Esophagus muscularis mucosa (tissue), 4 donors: ENCODE measurements at regions not wholly inside any gene's neighbourhood (a gene's known extent, or its start where the extent isn't known, plus 50 kb on each side); places are given as distances from the start of the nearest gene placed in this dataset.

Experiments
- DNase-seq: peaks from one replicate; pipeline ENCODE4 v3.0.0-alpha.2; 2017; ENCODE audit errors: extremely low spot score
- H3K27ac ChIP-seq, 4 donors: fragments of 200-600 bp; sonication (generic); replicated peaks in 1 of 4; 1 replicate in 3 of 4; 2 replicates in 1 of 4; pipeline ENCODE4 v1.5.1; 2016 to 2019; ENCODE audit warnings: mild to moderate bottlenecking in 1 of 4
- H3K27me3 ChIP-seq, 4 donors: fragments of 200-600 bp; sonication (generic); one replicate each; pipeline versions ENCODE4 v1.5.1 to v1.6.0; 2016 to 2019
- H3K36me3 ChIP-seq, 4 donors: fragments of 200-600 bp; sonication (generic); one replicate each; pipeline ENCODE4 v1.5.1; 2016 to 2019
- H3K4me1 ChIP-seq, 4 donors: fragments of 200-600 bp; sonication (generic); one replicate each; pipeline ENCODE4 v1.5.1; 2016 to 2019
- H3K4me3 ChIP-seq, 4 donors: fragments of 200-600 bp; sonication (generic); 1 replicate in 2 of 4; 2 replicates in 2 of 4; pipeline ENCODE4 v1.5.1; 2016 to 2019; ENCODE audit warnings: mild to moderate bottlenecking in 4 of 4, moderate library complexity in 1 of 4
- H3K9me3 ChIP-seq, 4 donors: fragments of 200-600 bp; sonication (generic); 1 replicate in 3 of 4; 2 replicates in 1 of 4; pipeline ENCODE4 v1.5.1; 2016 to 2019
- EP300 ChIP-seq: sonication (generic); formaldehyde crosslinking; IDR thresholded peaks from one replicate; pipeline ENCODE4 v1.6.1; 2017; ENCODE audit warnings: antibody characterized with exemption
- POLR2A ChIP-seq: fragments of 450-650 bp; IDR thresholded peaks from one replicate; pipeline ENCODE4 v1.6.1; 2017; ENCODE audit warnings: antibody characterized with exemption, moderate library complexity, mild to moderate bottlenecking, low read depth
- POLR2AphosphoS5 ChIP-seq, 2 donors: sonication (generic); formaldehyde crosslinking; IDR thresholded peaks; one replicate each; pipeline ENCODE4 v1.6.1; 2017; ENCODE audit warnings: antibody characterized with exemption in 2 of 2
- WGBS: methylation state at CpG from one replicate; pipeline ENCODE4 v1.1.5; 2018; 5-methylcytosine and 5-hydroxymethylcytosine counted together
- intact Hi-C: fragments of 100-400 bp; cut with DNase I; formaldehyde crosslinking; loops from one replicate; pipeline ENCODE4 v1.15.1; 2023
- TF ChIP-seq, protein P1 (sequence below), 3 experiments: fragments of 200-600 bp in 2 of 3; fragments of 450-650 bp in 1 of 3; sonication (generic) in 2 of 3; IDR thresholded peaks; one replicate each; pipeline ENCODE4 v1.5.1; 2017 to 2019; ENCODE audit warnings: antibody characterized with exemption in 3 of 3, mild to moderate bottlenecking in 2 of 3, moderate library complexity in 1 of 3

DNA sequence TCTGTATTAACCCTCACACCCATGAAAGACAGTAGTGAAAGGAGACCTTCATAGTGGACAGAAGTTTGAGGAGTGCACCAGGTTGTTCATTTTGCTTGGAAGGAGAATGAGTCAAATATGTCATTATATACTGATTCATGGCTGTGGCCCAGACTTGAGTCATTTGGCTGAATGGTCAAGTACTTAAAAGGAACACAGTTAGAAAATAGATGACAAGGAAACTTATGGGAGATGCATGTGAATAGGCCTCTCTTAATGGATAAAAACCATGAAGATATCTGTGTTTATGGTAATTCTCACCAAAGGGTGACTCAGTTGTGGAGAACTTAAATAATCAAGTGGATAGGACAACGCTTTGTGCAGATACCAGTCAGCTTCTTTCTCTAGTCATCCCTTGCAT is 524.7 kb upstream of the CNTNAP5 start:
- Histone ChIP-seq H3K36me3 (no peaks in the 10 kb centered on the region), H3K4me1 (no peaks in the 10 kb centered on the region), H3K9me3 (no peaks in the 10 kb centered on the region), H3K4me3 (no peak overlapping the region), H3K27me3 (no peaks in the 10 kb centered on the region), H3K27ac (no peak overlapping the region)
- TF ChIP-seq POLR2A (no peak), EP300 (no peak), POLR2AphosphoS5 (IDR thresholded peaks at IDR 0.05) (no peak)
- TF ChIP-seq, protein P1, sequence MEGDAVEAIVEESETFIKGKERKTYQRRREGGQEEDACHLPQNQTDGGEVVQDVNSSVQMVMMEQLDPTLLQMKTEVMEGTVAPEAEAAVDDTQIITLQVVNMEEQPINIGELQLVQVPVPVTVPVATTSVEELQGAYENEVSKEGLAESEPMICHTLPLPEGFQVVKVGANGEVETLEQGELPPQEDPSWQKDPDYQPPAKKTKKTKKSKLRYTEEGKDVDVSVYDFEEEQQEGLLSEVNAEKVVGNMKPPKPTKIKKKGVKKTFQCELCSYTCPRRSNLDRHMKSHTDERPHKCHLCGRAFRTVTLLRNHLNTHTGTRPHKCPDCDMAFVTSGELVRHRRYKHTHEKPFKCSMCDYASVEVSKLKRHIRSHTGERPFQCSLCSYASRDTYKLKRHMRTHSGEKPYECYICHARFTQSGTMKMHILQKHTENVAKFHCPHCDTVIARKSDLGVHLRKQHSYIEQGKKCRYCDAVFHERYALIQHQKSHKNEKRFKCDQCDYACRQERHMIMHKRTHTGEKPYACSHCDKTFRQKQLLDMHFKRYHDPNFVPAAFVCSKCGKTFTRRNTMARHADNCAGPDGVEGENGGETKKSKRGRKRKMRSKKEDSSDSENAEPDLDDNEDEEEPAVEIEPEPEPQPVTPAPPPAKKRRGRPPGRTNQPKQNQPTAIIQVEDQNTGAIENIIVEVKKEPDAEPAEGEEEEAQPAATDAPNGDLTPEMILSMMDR (IDR thresholded peaks at IDR 0.05), result no peak
- DNase-seq, result no peak
- 94% methylated on average over 1 of the region's 1 CpG for WGBS
- intact Hi-C loops, result no loop called here

DNA sequence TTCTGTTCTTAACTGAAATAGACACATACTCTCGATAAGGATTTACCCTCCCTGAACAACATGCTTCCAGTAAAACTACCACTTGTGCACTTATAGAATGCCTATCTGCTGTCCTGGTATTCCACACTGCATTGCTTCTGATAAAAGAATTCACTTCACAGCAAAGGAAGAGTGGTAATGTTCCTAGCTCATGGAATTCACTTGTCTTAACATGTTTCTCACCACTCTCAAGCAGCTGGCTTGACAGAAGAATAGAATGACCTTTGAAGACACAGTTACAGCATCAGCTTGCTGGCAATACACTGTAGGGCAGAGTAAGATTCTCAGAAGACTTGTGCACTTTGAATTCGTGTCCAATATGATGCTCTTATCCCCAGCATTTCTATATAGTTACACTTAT is 524.1 kb upstream of the CNTNAP5 start:
- Histone ChIP-seq H3K27me3 (no peaks in the 10 kb centered on the region), H3K4me3 (no peak overlapping the region), H3K27ac (no peak overlapping the region), H3K36me3 (no peaks in the 10 kb centered on the region), H3K9me3 (no peaks in the 10 kb centered on the region), H3K4me1 (no peaks in the 10 kb centered on the region)
- no peak for DNase-seq
- 72% methylated on average over 2 of the region's 2 CpGs for WGBS
- intact Hi-C loops, result no loop called here
- TF ChIP-seq, protein P1 (IDR thresholded peaks at IDR 0.05), result no peak
- TF ChIP-seq POLR2A, result no peak

DNA sequence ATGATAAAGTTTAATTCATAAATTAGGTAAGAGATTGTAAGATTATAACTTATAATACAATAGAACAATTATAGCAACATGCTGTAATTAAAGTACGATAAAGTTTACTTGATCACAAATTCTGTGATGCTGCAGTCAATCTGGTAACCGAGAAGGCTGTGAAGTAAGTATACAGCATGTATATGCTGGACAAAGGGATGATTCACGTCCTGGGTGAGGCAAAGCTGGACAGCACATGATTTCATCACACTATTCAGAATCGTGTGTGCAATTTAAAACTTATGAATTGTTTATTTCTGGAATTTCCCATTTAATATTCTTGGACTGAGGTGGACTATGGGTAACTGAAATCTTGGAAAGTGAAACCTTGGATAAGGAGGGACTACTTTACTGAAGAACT is 522.2 kb upstream of the CNTNAP5 start:
- no peaks in the 10 kb centered on the region for H3K36me3 ChIP-seq
- H3K27me3 ChIP-seq, result no peaks in the 10 kb centered on the region
- DNase-seq, result no peak
- 53% methylated on average over 4 of the region's 4 CpGs for WGBS
- no peaks in the 10 kb centered on the region for H3K9me3 ChIP-seq
- no peak overlapping the region for H3K27ac ChIP-seq
- intact Hi-C loops, result no loop called here
- TF ChIP-seq POLR2A (no peak), EP300 (no peak), POLR2AphosphoS5 (IDR thresholded peaks at IDR 0.05) (no peak)
- TF ChIP-seq, protein P1 (IDR thresholded peaks at IDR 0.05), result no peak
- no peaks in the 10 kb centered on the region for H3K4me1 ChIP-seq
- no peak overlapping the region for H3K4me3 ChIP-seq

DNA sequence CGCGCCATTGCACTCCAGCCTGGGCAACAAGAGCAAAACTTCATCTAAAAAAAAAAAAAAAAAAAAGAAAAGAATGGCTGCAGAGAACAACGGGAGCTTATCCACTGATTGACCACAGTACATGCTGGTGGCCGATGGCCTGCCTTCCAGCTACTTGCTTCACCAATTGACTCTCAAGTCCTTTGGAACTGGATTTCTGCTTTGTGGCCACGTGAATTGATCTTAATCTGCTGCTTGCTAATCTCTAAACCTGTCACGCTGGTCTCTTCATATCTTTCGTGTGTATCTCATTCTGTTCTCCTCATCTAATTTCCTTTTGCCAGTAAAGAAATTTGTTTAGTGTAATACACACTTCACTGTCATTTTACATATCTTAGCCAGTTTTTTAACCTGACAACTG is 512.5 kb upstream of the CNTNAP5 start:
- Histone ChIP-seq H3K36me3 (no peaks in the 10 kb centered on the region), H3K4me1 (no peaks in the 10 kb centered on the region), H3K27ac (no peak overlapping the region), H3K9me3 (no peaks in the 10 kb centered on the region), H3K4me3 (no peak overlapping the region), H3K27me3 (no peaks in the 10 kb centered on the region)
- intact Hi-C loops, result no loop called here
- no peak for DNase-seq
- WGBS, result 90% methylated on average over 7 of the region's 7 CpGs
- TF ChIP-seq POLR2AphosphoS5 (IDR thresholded peaks at IDR 0.05), result no peak
- TF ChIP-seq EP300, result no peak
- TF ChIP-seq, protein P1 (IDR thresholded peaks at IDR 0.05), result no peak
- no peak for TF ChIP-seq POLR2A

DNA sequence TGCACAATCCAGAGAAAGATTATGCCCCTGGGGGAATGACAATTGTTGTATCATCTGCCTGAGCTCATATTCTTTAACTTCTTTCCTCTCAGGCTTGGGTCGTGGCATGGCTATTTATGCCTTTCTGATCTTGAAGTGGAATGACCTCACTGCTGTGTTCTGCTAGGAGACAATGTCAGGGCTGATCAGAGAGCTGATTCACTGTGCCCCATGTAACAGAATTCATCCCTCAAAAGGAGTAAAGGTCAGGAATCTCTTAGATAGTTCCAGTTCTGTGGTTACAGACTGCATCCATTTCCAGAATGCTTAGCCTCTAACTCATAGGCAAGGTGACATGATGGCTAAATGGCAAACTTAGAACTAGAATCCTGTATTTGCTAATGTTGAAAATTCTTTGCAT is 511.7 kb upstream of the CNTNAP5 start:
- intact Hi-C loops, result no loop called here
- H3K27me3 ChIP-seq, result no peaks in the 10 kb centered on the region

More for the DNA sequence above, 511.7 kb upstream of the CNTNAP5 start:
- WGBS, result 47% methylated on average over 1 of the region's 1 CpG
- Histone ChIP-seq H3K4me1 (no peaks in the 10 kb centered on the region), H3K27ac (no peak overlapping the region), H3K4me3 (no peak overlapping the region), H3K9me3 (no peaks in the 10 kb centered on the region), H3K36me3 (no peaks in the 10 kb centered on the region)
- TF ChIP-seq POLR2AphosphoS5 (IDR thresholded peaks at IDR 0.05), result no peak
- TF ChIP-seq POLR2A, result no peak
- TF ChIP-seq EP300, result no peak
- TF ChIP-seq, protein P1 (IDR thresholded peaks at IDR 0.05), result no peak
- DNase-seq, result no peak
